Activated naive CD4-positive, alpha-beta T cell treated with anti-CD3 and anti-CD28 coated beads for 36 hours (primary cell): ENCODE measurements at regions not wholly inside any gene's neighbourhood (a gene's known extent, or its start where the extent isn't known, plus 50 kb on each side); places are given as distances from the start of the nearest gene placed in this dataset.

ENCODE experiments used
- CTCF ChIA-PET: fragments of 350-600 bp; sonication (Branson Sonifier 250); formaldehyde crosslinking; loops from one replicate; lab custom pipeline; 2021; ENCODE audit warnings: antibody characterized with exemption; lab: Charles Lee
- DNase-seq: peaks from one replicate; pipeline ENCODE4 v3.0.0-alpha.2; 2020
- H3K27ac Mint-ChIP-seq: one replicate; pipeline ENCODE4 v1.8.0; 2021; ENCODE audit warnings: mild to moderate bottlenecking, mixed read lengths
- H3K27me3 Mint-ChIP-seq: one replicate; pipeline ENCODE4 v1.8.0; 2021; ENCODE audit warnings: low read depth, mixed read lengths
- H3K36me3 Mint-ChIP-seq: one replicate; pipeline ENCODE4 v1.8.0; 2021; ENCODE audit warnings: low read depth, mixed read lengths
- H3K4me1 Mint-ChIP-seq: one replicate; pipeline ENCODE4 v1.8.0; 2021; ENCODE audit warnings: low read depth, mixed read lengths
- H3K4me3 Mint-ChIP-seq: one replicate; pipeline ENCODE4 v1.8.0; 2021; ENCODE audit warnings: mild to moderate bottlenecking, moderate library complexity, mixed read lengths
- H3K9me3 Mint-ChIP-seq: one replicate; pipeline ENCODE4 v1.8.0; 2021; ENCODE audit warnings: mixed read lengths
- intact Hi-C: fragments of 100-400 bp; cut with micrococcal nuclease; formaldehyde crosslinking; loops from one replicate; pipeline ENCODE4 v1.15.1; 2023

DNA sequence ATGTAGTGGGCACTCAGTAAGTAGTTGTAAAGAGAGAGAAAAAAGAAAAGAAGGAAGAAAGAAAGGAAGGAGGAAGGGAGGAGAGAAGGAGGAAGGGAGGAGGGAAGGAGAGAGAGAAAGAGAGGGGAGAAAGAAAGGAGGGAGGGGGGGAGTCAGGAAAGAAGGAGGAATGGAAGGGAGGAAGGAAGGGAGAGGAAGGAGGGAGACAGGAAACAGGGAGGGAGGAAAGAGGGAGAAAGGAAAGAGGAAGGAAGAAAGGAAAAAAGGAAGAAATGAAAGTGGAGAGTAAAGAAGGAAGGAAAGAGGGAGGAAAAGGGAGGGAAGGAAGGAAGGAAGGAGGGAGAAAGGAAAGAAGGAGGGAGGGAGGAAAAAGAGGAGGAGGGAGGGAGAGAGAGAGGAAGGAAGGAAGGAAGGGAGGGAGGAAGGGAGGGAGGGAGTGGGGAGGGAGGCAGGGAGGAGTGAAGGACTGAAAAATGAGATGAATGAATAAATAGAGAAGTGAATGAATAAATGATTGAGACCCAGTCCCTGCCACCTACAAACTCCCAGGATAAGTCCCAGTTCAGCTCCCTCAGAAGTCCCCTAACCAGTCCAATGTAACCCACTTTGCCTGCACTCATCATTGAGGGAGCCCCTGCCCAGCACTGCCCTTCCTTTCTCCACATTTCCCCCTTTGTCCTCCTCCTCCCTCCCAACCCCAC, 739.0 kb upstream of the TBX3 start:
- intact Hi-C loops, result no loop called here
- CTCF ChIA-PET, result no interaction called here
- peaks cover 2% of the 10 kb centered on the region for H3K9me3 Mint-ChIP-seq
- H3K36me3 Mint-ChIP-seq, result no peaks in the 10 kb centered on the region
- H3K27me3 Mint-ChIP-seq, result no peaks in the 10 kb centered on the region
- DNase-seq, result no peak
- no peak overlapping the region for H3K4me3 Mint-ChIP-seq
- H3K27ac Mint-ChIP-seq, result no peak overlapping the region
- H3K4me1 Mint-ChIP-seq, result no peaks in the 10 kb centered on the region

DNA sequence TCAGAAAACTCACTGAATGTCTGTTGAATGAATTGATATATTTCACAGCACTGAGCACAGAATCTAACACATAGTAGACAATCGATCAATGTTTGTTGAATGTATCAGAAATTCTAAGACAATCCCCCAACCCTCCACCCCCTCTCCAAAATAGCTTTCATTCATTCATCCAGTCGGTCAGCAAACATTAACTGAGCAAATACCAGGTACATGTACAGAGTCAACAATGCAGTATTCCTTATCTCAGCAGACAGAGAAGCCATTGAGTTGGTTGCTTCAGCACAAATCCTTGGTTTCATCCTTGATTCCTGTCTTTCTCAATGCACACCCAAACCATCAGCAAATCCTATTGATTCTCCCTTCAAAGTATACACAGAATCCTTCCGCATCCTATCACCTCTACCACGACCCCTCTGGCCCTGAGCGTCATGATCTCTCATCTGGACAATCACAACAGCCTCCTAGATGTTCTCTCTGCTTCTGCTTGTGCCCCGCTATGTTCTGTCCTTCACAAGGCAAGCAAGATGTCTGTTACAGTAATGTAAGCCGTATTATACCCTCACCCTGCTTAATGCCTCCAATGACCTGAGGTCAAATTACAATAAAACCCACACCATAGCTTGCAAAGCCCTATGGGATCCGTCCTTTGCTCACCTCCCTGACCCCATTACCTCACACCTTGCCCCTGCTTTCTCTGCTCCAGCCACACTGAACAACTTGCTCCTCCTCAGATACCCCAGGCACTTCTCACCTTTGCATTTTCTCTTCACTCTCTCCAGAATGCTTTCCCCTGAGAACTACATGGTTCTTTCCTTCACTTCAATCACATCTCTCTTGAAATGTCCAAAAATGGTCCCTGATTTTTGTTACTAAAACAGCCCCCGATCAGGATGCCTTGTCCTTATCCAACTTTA, 738.1 kb upstream of the TBX3 start:
- no peak overlapping the region for H3K4me3 Mint-ChIP-seq
- H3K27ac Mint-ChIP-seq, result no peak overlapping the region
- no peaks in the 10 kb centered on the region for H3K36me3 Mint-ChIP-seq
- CTCF ChIA-PET, result no interaction called here
- H3K4me1 Mint-ChIP-seq, result no peaks in the 10 kb centered on the region
- intact Hi-C loops, result no loop called here
- no peak for DNase-seq
- H3K9me3 Mint-ChIP-seq, result peaks cover 2% of the 10 kb centered on the region
- no peaks in the 10 kb centered on the region for H3K27me3 Mint-ChIP-seq

DNA sequence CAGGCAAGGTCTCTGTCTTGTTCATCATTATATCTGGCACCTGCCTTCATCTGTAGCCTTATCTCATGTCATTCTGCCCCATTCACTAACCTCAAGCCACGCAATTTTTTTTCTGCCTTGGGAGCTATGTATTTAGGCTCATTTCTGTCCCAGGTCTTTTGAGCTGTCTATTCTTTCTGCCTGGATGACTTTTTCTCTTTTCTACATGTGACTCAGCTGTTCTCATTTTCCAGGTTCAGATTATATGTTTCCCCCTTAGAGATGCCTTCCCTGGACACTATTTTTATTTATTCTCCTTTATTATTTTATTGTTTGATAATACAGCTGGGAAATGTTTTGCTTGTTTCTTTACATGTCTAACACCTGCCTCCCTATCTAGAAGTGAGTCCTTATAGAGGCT, 737.4 kb upstream of the TBX3 start:
- intact Hi-C loops, result no loop called here
- Mint-ChIP-seq H3K4me3 (no peak overlapping the region), H3K9me3 (peaks cover 3% of the 10 kb centered on the region), H3K4me1 (no peaks in the 10 kb centered on the region), H3K27ac (no peak overlapping the region), H3K27me3 (no peaks in the 10 kb centered on the region), H3K36me3 (no peaks in the 10 kb centered on the region)
- CTCF ChIA-PET, result no interaction called here
- DNase-seq, result no peak

GRCh38 chr12:115419145-115419646, 735.2 kb upstream of the TBX3 start:
- Mint-ChIP-seq H3K36me3 (no peaks in the 10 kb centered on the region), H3K27me3 (no peaks in the 10 kb centered on the region), H3K4me1 (no peaks in the 10 kb centered on the region), H3K27ac (no peak overlapping the region), H3K9me3 (peaks cover 3% of the 10 kb centered on the region), H3K4me3 (no peak overlapping the region)
- intact Hi-C loops, result no loop called here
- CTCF ChIA-PET, result no interaction called here
- no peak for DNase-seq

GRCh38 chr12:115417610-115418009, 733.6 kb upstream of the TBX3 start:
- Mint-ChIP-seq H3K27ac (no peak overlapping the region), H3K4me3 (no peak overlapping the region), H3K4me1 (no peaks in the 10 kb centered on the region), H3K27me3 (no peaks in the 10 kb centered on the region), H3K9me3 (peaks cover 3% of the 10 kb centered on the region), H3K36me3 (no peaks in the 10 kb centered on the region)
- no peak for DNase-seq
- intact Hi-C loops, result no loop called here
- CTCF ChIA-PET, result no interaction called here

- H3K27ac Mint-ChIP-seq, result no peak overlapping the region
- no peaks in the 10 kb centered on the region for H3K36me3 Mint-ChIP-seq
- H3K27me3 Mint-ChIP-seq, result no peaks in the 10 kb centered on the region
- CTCF ChIA-PET, result no interaction called here
- DNase-seq, result no peak
- intact Hi-C loops, result no loop called here
- H3K4me1 Mint-ChIP-seq, result no peaks in the 10 kb centered on the region
- peaks cover 3% of the 10 kb centered on the region for H3K9me3 Mint-ChIP-seq
- no peak overlapping the region for H3K4me3 Mint-ChIP-seq
Measured at GRCh38 chr12:115416869-115417268, 732.9 kb upstream of the TBX3 start.

DNA sequence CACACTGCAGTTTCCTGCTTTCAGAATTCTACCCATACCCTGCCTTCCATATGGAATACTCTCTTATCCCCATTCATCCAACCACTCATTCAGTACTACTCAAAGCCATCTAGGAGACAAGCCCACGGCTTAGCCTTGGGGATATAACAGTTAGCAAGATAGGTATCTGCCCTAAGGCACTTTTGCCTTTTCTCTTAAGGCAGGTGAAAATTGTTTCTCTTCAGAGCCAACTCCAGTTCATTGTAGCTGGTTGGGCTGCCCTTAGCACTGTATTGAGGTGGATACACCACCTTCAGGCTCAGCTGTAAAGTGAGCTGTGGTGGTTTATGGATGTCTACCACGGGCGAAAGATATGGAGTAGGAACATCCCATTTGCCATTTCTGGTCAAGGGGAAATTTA, 729.7 kb upstream of the TBX3 start:
- H3K4me3 Mint-ChIP-seq, result no peak overlapping the region
- intact Hi-C loops, result no loop called here
- DNase-seq, result no peak
- peaks cover 5% of the 10 kb centered on the region for H3K9me3 Mint-ChIP-seq
- CTCF ChIA-PET, result no interaction called here
- no peaks in the 10 kb centered on the region for H3K4me1 Mint-ChIP-seq
- no peak overlapping the region for H3K27ac Mint-ChIP-seq
- no peaks in the 10 kb centered on the region for H3K36me3 Mint-ChIP-seq
- no peaks in the 10 kb centered on the region for H3K27me3 Mint-ChIP-seq

DNA sequence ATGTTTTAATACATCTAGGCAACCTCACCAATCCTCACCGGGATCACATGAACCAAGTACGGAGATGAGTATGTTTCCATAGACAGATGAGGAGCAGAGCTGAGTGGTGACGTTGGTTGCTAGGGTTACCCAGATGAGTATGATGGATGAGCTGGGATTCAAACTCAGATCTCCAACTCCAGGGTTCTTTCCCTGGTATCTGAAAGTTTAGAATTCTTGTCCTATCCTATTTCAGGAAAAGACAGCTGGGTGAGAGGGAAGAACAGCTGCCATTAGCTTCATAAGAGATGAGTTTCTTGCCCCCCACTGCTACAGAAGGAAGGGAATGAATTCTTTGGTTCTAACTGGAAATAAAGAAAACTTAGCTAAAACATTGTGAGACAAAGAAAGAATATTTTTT, 728.9 kb upstream of the TBX3 start:
- no peaks in the 10 kb centered on the region for H3K4me1 Mint-ChIP-seq
- H3K36me3 Mint-ChIP-seq, result no peaks in the 10 kb centered on the region
- H3K27ac Mint-ChIP-seq, result no peak overlapping the region
- H3K27me3 Mint-ChIP-seq, result no peaks in the 10 kb centered on the region
- CTCF ChIA-PET, result no interaction called here
- intact Hi-C loops, result no loop called here
- no peak for DNase-seq
- no peak overlapping the region for H3K4me3 Mint-ChIP-seq
- peaks cover 5% of the 10 kb centered on the region for H3K9me3 Mint-ChIP-seq

- no peaks in the 10 kb centered on the region for H3K4me1 Mint-ChIP-seq
- CTCF ChIA-PET, result no interaction called here
- no peak for DNase-seq
- intact Hi-C loops, result no loop called here
- no peaks in the 10 kb centered on the region for H3K36me3 Mint-ChIP-seq
- peaks cover 2% of the 10 kb centered on the region for H3K9me3 Mint-ChIP-seq
- no peaks in the 10 kb centered on the region for H3K27me3 Mint-ChIP-seq
- no peak overlapping the region for H3K4me3 Mint-ChIP-seq
- H3K27ac Mint-ChIP-seq, result no peak overlapping the region
Measured at GRCh38 chr12:115411121-115411520, 727.1 kb upstream of the TBX3 start.

DNA sequence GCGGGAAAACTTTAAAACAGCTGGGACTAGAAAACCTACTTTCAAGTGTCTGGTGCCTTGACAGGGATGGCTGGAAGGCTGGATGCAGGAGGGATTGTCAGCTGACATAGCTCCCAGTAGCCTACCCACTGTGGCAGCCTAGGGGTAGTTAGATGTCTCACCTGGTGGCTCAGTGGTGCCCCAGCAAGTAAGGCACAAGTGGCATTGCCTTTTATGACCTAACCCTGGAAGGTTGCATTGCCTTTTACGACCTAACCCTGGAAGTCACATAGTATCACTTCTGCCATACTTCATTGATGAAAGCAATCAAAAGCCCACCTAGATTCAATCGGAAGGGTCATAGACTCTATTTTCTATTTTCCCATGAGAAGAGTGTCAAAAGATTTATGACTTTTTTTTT, 724.7 kb upstream of the TBX3 start:
- H3K4me3 Mint-ChIP-seq, result no peak overlapping the region
- CTCF ChIA-PET, result no interaction called here
- no peak for DNase-seq
- peaks cover 2% of the 10 kb centered on the region for H3K9me3 Mint-ChIP-seq
- no peaks in the 10 kb centered on the region for H3K36me3 Mint-ChIP-seq
- no peaks in the 10 kb centered on the region for H3K27me3 Mint-ChIP-seq
- intact Hi-C loops, result no loop called here
- no peaks in the 10 kb centered on the region for H3K4me1 Mint-ChIP-seq
- no peak overlapping the region for H3K27ac Mint-ChIP-seq

DNA sequence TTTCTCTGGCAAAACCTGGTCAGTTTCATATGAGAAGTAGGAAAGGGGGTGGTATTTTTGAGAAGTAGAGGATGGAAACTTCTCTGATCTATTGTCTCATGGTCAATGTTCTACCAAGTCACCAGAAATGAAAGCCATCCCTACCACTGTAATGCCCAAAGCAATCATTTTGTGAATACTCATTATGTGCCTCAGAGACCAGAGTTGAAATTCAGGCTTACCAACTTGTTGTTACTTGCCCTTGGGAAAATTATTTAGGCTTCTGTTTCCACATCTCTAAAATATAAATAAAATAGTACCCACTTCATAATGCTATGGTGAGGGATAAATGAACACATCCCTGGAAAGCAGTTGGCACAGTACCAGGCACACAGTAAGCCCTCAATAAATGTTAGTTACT, 723.7 kb upstream of the TBX3 start:
- no peaks in the 10 kb centered on the region for H3K36me3 Mint-ChIP-seq
- no peaks in the 10 kb centered on the region for H3K27me3 Mint-ChIP-seq
- H3K9me3 Mint-ChIP-seq, result peaks cover 2% of the 10 kb centered on the region
- H3K4me3 Mint-ChIP-seq, result no peak overlapping the region
- intact Hi-C loops, result no loop called here
- no peaks in the 10 kb centered on the region for H3K4me1 Mint-ChIP-seq
- CTCF ChIA-PET, result no interaction called here
- DNase-seq, result no peak
- H3K27ac Mint-ChIP-seq, result no peak overlapping the region

GRCh38 chr12:115407036-115407435, 723.1 kb upstream of the TBX3 start:
- Mint-ChIP-seq H3K27ac (no peak overlapping the region), H3K9me3 (peaks cover 2% of the 10 kb centered on the region), H3K4me3 (no peak overlapping the region), H3K4me1 (no peaks in the 10 kb centered on the region), H3K27me3 (no peaks in the 10 kb centered on the region), H3K36me3 (no peaks in the 10 kb centered on the region)
- intact Hi-C loops, result no loop called here
- CTCF ChIA-PET, result no interaction called here
- no peak for DNase-seq

DNA sequence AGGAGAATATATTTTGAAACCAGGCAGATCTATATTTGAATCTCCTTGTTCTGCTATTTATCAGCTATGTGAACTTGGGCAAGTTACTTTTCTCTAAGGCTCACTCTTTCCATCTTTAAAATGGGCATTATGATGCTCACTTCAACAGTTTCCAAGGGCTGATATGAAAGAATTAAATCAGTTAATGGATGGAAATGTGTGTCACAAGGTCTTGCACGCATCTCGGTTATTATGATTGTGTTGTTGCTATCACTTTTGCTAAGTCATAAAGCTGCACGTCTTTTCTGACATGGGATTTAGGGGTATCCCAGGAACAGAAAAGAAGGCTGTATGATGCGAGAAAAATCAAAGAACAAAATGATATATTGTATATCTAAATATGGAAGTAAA, 721.5 kb upstream of the TBX3 start:
- Mint-ChIP-seq H3K9me3 (peaks cover 2% of the 10 kb centered on the region), H3K27me3 (no peaks in the 10 kb centered on the region), H3K36me3 (no peaks in the 10 kb centered on the region), H3K4me3 (no peak overlapping the region), H3K27ac (no peak overlapping the region), H3K4me1 (no peaks in the 10 kb centered on the region)
- intact Hi-C loops, result no loop called here
- no peak for DNase-seq
- CTCF ChIA-PET, result interaction anchor here (0.6 kb wide), 1 partner anchor 100 kb away, joined by 3 read pairs; no protein-coding TSS in a partner anchor
